OCI-LY7 (cell line): ENCODE measurements at regions not wholly inside any gene's neighbourhood (a gene's known extent, or its start where the extent isn't known, plus 50 kb on each side); places are given as distances from the start of the nearest gene placed in this dataset.

Experiments
- BruUV-seq: library from RNA; stranded (reverse); fragments of 400-500 nt; replicated peaks from 2 replicates; lab custom pipeline; 2021; lab: Mats Ljungman, UMichigan
- CTCF ChIA-PET: fragments of 300-600 bp; sonication (Branson Sonifier 250); formaldehyde crosslinking; loops from one replicate; lab custom pipeline; 2022; ENCODE audit warnings: antibody characterized with exemption; ENCODE audit not compliant: unreplicated experiment; lab: Charles Lee
- POLR2A ChIA-PET: fragments of 300-600 bp; sonication (Branson Sonifier 250); formaldehyde crosslinking; loops from one replicate; lab custom pipeline; 2022; ENCODE audit warnings: antibody characterized with exemption; lab: Charles Lee
- DNase-seq: peaks from one replicate; pipeline ENCODE4 v3.0.0-alpha.2; 2015; ENCODE audit warnings: low spot score
- H2AFZ ChIP-seq: fragments of 200-600 bp; sonication (generic), shearing (Covaris generic); 2 replicates; pipeline ENCODE4 v1.6.1; 2014; ENCODE audit warnings: mild to moderate bottlenecking, antibody characterized with exemption, low read length, moderate library complexity
- H3K27ac ChIP-seq: fragments of 200-600 bp; sonication (generic); 2 replicates; pipeline ENCODE4 v1.5.1; 2014; ENCODE audit warnings: mixed run types, low read depth, mild to moderate bottlenecking, moderate library complexity, low read length, inconsistent platforms; ENCODE audit not compliant: poor library complexity, severe bottlenecking
- H3K36me3 ChIP-seq: fragments of 200-600 bp; sonication (generic); 2 replicates; pipeline ENCODE4 v1.6.1; 2014; ENCODE audit warnings: mild to moderate bottlenecking, antibody characterized with exemption, low read length, moderate library complexity, mixed read lengths; ENCODE audit not compliant: insufficient read depth
- H3K4me1 ChIP-seq: fragments of 200-600 bp; sonication (generic); 2 replicates; pipeline ENCODE4 v1.5.1; 2014; ENCODE audit warnings: mild to moderate bottlenecking, low read length; ENCODE audit not compliant: insufficient read depth, poor library complexity, severe bottlenecking
- H3K4me2 ChIP-seq: fragments of 200-600 bp; sonication (generic); 2 replicates; pipeline ENCODE4 v1.6.1; 2014; ENCODE audit warnings: mild to moderate bottlenecking, low read length
- H3K4me3 ChIP-seq: fragments of 200-600 bp; sonication (generic); 2 replicates; pipeline ENCODE4 v1.5.1; 2014; ENCODE audit warnings: mild to moderate bottlenecking, low read depth, low read length; ENCODE audit not compliant: poor library complexity, severe bottlenecking
- H3K79me2 ChIP-seq: fragments of 200-600 bp; sonication (generic); 2 replicates; pipeline ENCODE4 v1.6.1; 2016; ENCODE audit warnings: low read depth, mild to moderate bottlenecking, low read length, moderate library complexity, mixed read lengths; ENCODE audit not compliant: insufficient read depth
- H3K9me2 ChIP-seq: fragments of 200-600 bp; sonication (generic); 2 replicates; pipeline ENCODE4 v1.6.1; 2016; ENCODE audit warnings: mild to moderate bottlenecking, low read length, mixed read lengths; ENCODE audit not compliant: insufficient read depth
- H3K9me3 ChIP-seq: fragments of 200-600 bp; sonication (generic); 2 replicates; pipeline ENCODE4 v1.6.1; 2014; ENCODE audit warnings: mild to moderate bottlenecking, mixed run types, low read length, mixed read lengths
- H4K20me1 ChIP-seq: fragments of 200-600 bp; sonication (generic); 2 replicates; pipeline ENCODE4 v1.6.1; 2014; ENCODE audit warnings: mild to moderate bottlenecking, antibody characterized with exemption, low read length, moderate library complexity, mixed read lengths; ENCODE audit not compliant: insufficient read depth
- CTCF ChIP-seq: fragments of 200-600 bp; sonication (generic); conservative IDR thresholded peaks from 2 replicates; pipeline ENCODE4 v1.5.1; 2014; ENCODE audit warnings: mild to moderate bottlenecking, antibody characterized with exemption, low read length, moderate library complexity, mixed read lengths
- EZH2phosphoT487 ChIP-seq: fragments of 200-600 bp; sonication (generic); IDR thresholded peaks from 2 replicates; pipeline ENCODE4 v1.6.1; 2018; ENCODE audit warnings: low read depth, borderline replicate concordance, mild to moderate bottlenecking, mixed run types, antibody characterized with exemption, low read length, moderate library complexity, mixed read lengths
- intact Hi-C: fragments of 100-400 bp; cut with micrococcal nuclease; formaldehyde crosslinking; loops from one replicate; pipeline ENCODE4 v1.10.0; 2022; ENCODE audit not compliant: unreplicated experiment

GRCh38 chr6:66376001-66376400, 669.0 kb upstream of the EYS start:
- H3K79me2 ChIP-seq = no peaks in the 10 kb centered on the region
- H2AFZ ChIP-seq = no peak overlapping the region
- H4K20me1 ChIP-seq = no peaks in the 10 kb centered on the region
- no peaks in the 10 kb centered on the region for H3K9me3 ChIP-seq
- no peaks in the 10 kb centered on the region for H3K36me3 ChIP-seq
- BruUV-seq = no TSS peak
- H3K4me3 ChIP-seq = no peak overlapping the region
- intact Hi-C loops = no loop called here
- H3K9me2 ChIP-seq = no peaks in the 10 kb centered on the region
- DNase-seq = no peak
- no peaks in the 10 kb centered on the region for H3K4me1 ChIP-seq
- H3K4me2 ChIP-seq = no peak overlapping the region
- TF ChIP-seq EZH2phosphoT487 (no peak), CTCF (no peak)
- CTCF ChIA-PET = no interaction called here
- POLR2A ChIA-PET = interaction anchor here (0.6 kb wide), 1 partner anchor 55 kb away, joined by 3 read pairs; no protein-coding TSS in a partner anchor
- H3K27ac ChIP-seq = no peak overlapping the region

- Histone ChIP-seq H3K79me2 (no peaks in the 10 kb centered on the region), H2AFZ (no peak overlapping the region), H3K4me2 (no peak overlapping the region), H4K20me1 (no peaks in the 10 kb centered on the region), H3K36me3 (no peaks in the 10 kb centered on the region), H3K4me3 (no peak overlapping the region), H3K9me2 (no peaks in the 10 kb centered on the region), H3K9me3 (no peaks in the 10 kb centered on the region), H3K27ac (no peak overlapping the region), H3K4me1 (no peaks in the 10 kb centered on the region)
- ChIA-PET CTCF (no interaction called here), POLR2A (no interaction called here)
- DNase-seq = no peak
- BruUV-seq = no TSS peak
- intact Hi-C loops = no loop called here
- TF ChIP-seq CTCF = no peak
- no peak for TF ChIP-seq EZH2phosphoT487
Observed at GRCh38 chr6:66369407-66369806, 662.4 kb upstream of the EYS start.

DNA sequence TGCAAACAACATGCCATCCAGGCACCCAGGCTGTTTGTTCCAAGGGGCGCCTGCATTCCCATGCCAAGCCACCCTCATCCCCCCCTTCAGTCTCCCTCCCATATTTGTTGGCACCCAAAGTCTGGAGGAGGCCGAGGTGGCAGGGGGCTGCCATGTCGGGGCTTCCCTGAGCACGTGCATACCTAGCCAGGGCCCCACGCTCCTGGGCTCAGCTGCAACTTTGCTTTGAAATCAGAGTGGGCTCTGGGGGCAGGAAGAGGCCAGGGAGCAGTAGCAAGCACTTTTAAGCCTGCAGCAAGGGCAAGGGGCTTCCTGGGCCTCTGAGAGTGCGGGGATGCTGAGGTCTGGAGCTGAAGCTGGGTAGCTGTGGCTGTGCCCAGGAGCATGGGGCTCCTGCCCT, 655.9 kb upstream of the EYS start:
- H3K9me2 ChIP-seq = no peaks in the 10 kb centered on the region
- intact Hi-C loops = no loop called here
- no peaks in the 10 kb centered on the region for H3K79me2 ChIP-seq
- no peaks in the 10 kb centered on the region for H4K20me1 ChIP-seq
- no peaks in the 10 kb centered on the region for H3K36me3 ChIP-seq
- no peak overlapping the region for H3K4me3 ChIP-seq
- H3K4me2 ChIP-seq = no peak overlapping the region
- ChIA-PET CTCF (no interaction called here), POLR2A (no interaction called here)
- no peak overlapping the region for H3K27ac ChIP-seq
- H2AFZ ChIP-seq = no peak overlapping the region
- H3K9me3 ChIP-seq = no peaks in the 10 kb centered on the region
- BruUV-seq = no TSS peak
- no peak for TF ChIP-seq CTCF
- no peak for TF ChIP-seq EZH2phosphoT487
- H3K4me1 ChIP-seq = no peaks in the 10 kb centered on the region
- no peak for DNase-seq
